ENCODE measurements at regions not wholly inside any gene's neighbourhood (a gene's known extent, or its start where the extent isn't known, plus 50 kb on each side); places are given as distances from the start of the nearest gene placed in this dataset.
A peak's percentile ranks its signal among the peaks of the same experiment; 100 is the strongest.

DNA sequence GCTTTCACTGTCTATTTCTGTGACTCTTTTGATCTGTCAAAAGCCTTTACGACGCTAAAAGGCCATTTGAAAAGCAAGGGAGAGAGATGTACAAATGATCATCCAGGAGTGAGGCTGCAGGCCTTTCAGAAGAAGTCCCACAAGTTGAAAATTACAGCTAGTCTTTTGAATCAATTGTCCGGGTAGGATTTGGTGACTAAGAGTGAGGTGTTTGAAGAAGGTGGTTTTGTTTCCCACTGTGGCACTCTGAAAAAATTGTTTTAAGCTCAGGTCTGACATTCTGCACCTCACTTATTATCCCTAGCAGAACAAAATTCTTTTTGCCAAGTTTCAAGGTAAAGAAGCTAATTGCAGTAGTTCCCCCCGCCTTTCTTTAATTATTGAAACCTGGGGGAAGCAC, 50.8 kb upstream of the TMEM108 start:
- DNase-seq (ENCODE audit: low read depth): peak; percentile 30

DNA sequence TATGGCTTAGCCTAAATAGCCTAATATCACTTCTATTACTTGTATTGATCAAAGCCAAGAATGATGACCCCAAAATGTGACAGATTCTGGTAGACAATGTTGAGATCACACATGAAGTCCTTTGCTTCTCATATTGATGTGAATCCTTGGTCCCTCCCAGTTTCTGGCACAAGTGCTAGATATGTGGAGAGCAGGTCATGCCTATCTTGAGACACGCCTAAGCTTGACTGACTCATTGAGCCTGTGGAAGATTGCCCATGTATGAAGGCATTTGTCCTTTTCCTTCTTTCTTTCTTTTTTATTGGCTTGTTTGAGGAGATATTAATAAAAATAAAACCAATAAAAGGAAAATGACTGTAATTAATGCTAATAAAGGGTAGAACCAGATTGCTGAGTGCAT, 54.0 kb upstream of the TMEM108 start:
- DNase-seq (ENCODE audit: low read depth): peak; percentile 11

GRCh38 chr3:132983143-132983770, 54.9 kb upstream of the TMEM108 start:
- peak; percentile 68 for DNase-seq (ENCODE audit: low read depth)

- no peak for DNase-seq (ENCODE audit: low read depth)
Measured at GRCh38 chr3:132981719-132982118, 56.5 kb upstream of the TMEM108 start.

GRCh38 chr3:132980102-132980501, 58.1 kb upstream of the TMEM108 start:
- no peak for DNase-seq (ENCODE audit: low read depth)

GRCh38 chr3:132979606-132980005, 58.6 kb upstream of the TMEM108 start:
- peak; percentile 8 for DNase-seq (ENCODE audit: low read depth)

- DNase-seq (ENCODE audit: low read depth): peak; percentile 64
Measured at GRCh38 chr3:132978946-132979345, 59.2 kb upstream of the TMEM108 start.

- DNase-seq (ENCODE audit: low read depth): peak; percentile 4
Measured at GRCh38 chr3:132978464-132978863, 59.7 kb upstream of the TMEM108 start.

DNA sequence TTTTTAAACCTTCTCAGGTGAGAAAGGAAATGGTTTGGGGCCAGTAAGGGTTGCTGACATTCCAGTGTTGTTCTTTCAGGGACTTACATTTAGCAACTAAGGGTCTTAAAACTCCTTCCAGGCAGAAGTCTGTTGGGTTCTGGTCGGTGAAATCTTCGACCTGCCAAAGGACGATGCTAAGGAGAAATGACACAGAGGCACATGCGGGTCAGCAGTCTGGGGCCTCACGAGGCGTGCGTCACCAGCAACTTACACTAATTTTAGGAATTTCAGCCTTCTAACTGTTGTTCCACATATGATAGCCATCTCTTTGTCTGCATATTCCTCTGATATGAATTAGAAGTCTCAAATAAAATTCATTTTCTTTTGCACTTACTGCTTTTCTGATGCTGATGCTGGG, 64.1 kb upstream of the TMEM108 start:
- DNase-seq (ENCODE audit: low read depth): no peak

DNA sequence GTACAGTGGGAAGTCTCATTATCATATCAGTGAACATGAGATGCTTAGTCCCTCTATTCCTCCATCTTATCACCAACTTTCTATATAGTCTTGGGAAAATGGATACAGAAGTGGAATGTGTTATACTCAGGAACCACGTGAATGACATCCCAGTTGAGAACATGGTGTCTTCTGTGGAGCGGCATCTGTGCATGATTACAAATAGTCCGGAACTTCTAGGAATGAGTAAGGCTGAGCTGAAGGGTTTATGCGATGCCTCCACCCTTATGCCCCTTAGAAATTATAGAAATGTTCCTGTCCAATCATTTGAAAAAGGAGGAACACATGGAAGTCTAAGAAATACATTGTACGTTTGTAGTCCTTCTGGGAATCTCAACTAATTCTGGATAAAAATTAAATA, 64.8 kb upstream of the TMEM108 start:
- no peak for DNase-seq (ENCODE audit: low read depth)

DNA sequence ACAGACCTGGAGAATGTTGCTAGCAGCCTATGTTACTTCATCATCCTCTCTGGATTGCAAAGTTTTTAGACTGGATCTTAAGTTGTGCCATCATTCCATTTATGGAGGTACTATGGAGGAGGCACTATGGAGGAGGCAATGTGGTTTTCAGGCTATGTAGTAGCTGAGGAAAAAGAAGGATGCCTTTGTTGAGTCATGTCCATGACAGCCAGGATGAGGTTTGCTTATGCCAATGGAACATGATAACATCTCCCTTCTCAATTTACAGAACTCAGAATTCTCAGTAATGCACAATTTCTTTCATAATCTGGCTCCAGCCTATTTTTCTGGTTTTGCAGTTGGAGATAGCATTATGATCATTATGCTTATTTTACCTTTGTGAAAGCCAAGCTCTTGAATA, 65.9 kb upstream of the TMEM108 start:
- peak; percentile 70 for DNase-seq (ENCODE audit: low read depth)

DNA sequence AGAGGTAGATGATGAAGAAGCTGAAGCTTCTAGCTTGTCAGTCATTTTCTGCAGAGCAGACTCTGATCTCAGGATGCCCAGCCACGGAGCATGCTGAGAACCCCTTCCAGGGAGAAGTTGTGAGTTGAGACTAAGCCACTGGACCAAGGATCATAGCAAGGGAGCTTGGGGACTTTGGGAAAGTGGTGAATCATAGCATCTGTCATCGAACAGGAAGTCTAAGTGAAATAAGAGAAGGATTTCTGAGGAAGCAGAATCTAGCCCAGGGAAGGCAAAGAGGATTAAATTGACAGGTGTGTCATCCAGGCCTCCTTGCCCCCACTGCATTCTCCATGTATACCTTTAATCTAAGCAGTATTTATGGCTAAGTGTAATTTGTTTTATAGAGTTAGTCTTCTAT, 71.8 kb upstream of the TMEM108 start:
- peak; percentile 48 for DNase-seq (ENCODE audit: low read depth)

- peak; percentile 2 for DNase-seq (ENCODE audit: low read depth)
Measured at GRCh38 chr3:132964266-132964665, 73.9 kb upstream of the TMEM108 start.

DNA sequence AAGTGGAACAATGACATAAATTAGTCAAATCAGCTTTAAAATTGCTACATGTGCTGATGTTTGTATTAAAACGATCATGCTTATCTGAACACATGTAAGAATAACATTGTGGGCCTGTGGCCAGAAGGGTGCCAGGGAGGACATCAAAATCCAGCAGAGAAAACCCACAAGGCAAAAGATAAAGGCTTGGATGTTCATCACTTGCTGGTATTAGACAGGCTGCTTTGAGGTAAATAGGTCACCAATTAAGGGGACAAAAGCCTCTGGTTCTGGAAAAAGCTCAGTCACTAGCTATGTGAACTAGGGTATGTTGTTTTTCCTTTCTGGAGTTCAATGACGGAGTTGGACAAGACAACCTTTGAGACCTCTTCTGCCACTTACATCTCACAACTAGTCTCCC, 74.4 kb upstream of the TMEM108 start:
- no peak for DNase-seq (ENCODE audit: low read depth)

DNA sequence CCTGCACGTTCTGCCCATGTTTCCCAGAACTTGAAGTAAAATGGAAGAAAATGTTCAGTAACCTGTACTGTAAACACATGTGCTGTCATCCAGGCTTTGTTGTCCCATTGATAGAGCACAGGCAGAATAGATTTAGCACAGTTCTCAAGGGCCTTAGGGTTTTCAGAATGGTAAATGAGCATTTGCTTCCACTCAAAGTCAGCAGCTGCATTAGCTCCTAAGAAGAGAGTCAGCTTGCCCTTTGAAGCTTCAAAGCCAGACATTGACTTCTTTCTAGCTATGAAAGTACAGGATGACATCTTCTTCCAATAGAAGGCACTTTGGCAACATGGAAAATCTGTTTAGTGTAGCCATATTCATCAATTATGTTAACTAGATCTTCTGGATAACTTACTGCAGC, 76.2 kb upstream of the TMEM108 start:
- DNase-seq (ENCODE audit: low read depth): no peak

- no peak for DNase-seq (ENCODE audit: low read depth)
Measured at GRCh38 chr3:132953683-132954082, 84.5 kb upstream of the TMEM108 start.

GRCh38 chr3:132927896-132928295, 110.3 kb upstream of the TMEM108 start:
- no peak for DNase-seq (ENCODE audit: low read depth)

DNA sequence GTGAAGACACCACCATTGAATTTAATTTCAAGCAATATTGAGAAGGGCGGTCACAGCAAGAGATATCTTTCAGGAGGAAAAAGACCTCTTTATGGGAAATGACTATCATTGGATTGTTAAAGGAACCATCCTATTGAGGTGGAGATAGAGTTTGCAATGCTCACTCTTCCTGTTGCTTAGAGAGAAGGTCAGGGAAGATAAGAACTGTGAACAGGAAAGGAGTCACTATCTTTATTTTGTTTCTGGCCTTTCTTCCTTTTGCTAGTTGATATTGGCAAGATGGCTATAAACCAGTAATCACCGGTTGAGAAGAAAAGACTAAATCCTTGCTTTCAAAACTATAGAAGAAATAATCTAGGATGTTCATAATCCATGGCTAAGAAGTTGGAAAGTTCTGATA, 112.1 kb upstream of the TMEM108 start:
- no peak for DNase-seq (ENCODE audit: low read depth)

- DNase-seq (ENCODE audit: low read depth): no peak
Measured at GRCh38 chr3:132925256-132925930, 112.8 kb upstream of the TMEM108 start.

GRCh38 chr3:132916096-132916495, 122.1 kb upstream of the TMEM108 start:
- peak; percentile 32 for DNase-seq (ENCODE audit: low read depth)

DNA sequence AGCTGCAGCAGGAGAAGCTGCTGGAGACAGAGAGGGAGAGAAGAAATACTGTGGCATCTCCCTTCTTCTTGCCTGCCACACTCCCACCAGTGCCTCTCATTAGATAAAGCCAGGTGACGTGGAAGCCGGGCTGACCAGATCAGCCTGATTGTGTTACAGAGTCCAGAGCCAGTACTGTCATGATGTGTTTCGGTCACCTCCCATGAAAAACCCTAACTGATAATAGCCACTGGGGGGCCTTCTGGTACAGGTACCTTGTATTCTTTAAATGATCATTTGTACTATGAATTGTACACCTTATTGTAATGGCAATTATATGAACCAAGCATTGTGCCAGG, 125.8 kb upstream of the TMEM108 start:
- no peak for DNase-seq (ENCODE audit: low read depth)

DNA sequence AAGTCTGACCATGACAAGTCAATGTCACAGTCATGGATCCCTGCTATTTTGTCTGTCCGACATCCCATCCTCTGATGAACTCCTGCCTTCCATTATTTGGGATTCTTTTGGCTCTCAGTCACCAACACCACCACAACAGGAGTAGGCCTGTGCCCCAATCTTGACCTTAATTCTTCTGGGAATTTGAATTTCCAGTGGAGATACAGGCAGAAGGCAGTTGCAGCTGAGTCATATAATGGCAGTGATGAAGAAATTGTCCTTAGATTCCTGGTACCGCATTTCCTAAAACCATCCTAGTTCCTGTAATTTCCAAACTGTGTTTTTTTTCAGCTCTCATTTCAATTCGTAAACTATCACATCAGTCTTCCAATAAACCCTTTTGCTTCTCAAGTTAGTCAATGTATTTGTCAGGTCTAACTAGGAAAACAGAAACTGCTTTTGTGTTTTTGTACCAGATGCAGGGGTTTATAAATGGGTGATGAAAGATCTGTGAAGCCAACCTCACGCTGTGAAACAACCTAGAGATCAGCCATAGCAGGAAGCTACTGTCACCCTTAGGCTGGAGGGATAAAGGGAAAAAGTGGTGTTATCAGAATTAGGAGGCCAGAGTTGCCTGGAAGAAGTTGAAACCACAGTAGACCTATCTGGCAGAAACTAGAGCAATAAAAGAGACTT, 126.3 kb upstream of the TMEM108 start:
- peak; percentile 69 for DNase-seq (ENCODE audit: low read depth)

DNA sequence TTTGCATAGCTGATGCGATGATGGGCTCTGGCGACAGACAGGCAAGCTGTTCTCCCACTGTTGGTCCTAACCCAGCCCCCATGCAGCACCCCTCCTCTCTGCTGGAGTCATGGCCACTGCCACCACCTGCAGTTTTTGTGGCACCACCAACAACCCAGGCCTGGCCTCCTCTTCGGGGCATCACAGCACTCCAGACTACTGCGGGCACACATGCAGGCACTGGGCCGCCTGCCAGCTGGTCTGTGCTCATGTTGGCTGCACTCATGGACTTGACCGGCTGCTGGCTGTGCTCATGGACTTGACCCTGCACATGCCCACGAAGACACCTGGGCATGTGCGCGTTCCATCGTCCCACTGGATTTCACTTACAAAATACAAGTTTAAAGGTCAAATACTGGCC, 130.9 kb upstream of the TMEM108 start:
- no peak for DNase-seq (ENCODE audit: low read depth)

Data from M059J (cell line).